Smooth muscle cell (in vitro differentiated cells): ENCODE measurements at regions not wholly inside any gene's neighbourhood (a gene's known extent, or its start where the extent isn't known, plus 50 kb on each side); places are given as distances from the start of the nearest gene placed in this dataset.

Experiments used
- DNase-seq: peaks from one replicate; lab custom pipeline; 2025; ENCODE audit not compliant: unreplicated experiment; lab: John Stamatoyannopoulos, UW
- H2AFZ ChIP-seq: fragments of 200-600 bp; sonication (generic); 2 replicates; pipeline ENCODE4 v1.6.0; 2016; ENCODE audit warnings: antibody characterized with exemption, low read depth, mild to moderate bottlenecking
- H3F3A ChIP-seq: fragments of 200-600 bp; sonication (generic); 2 replicates; pipeline ENCODE4 v1.6.0; 2017; ENCODE audit warnings: antibody characterized with exemption, low read depth
- H3K27ac ChIP-seq: fragments of 200-600 bp; sonication (generic); 2 replicates; pipeline ENCODE4 v1.5.1; 2016; ENCODE audit warnings: low read depth, mild to moderate bottlenecking
- H3K27me3 ChIP-seq: fragments of 200-600 bp; sonication (generic); 2 replicates; pipeline ENCODE4 v1.6.1; 2016; ENCODE audit warnings: low read depth, mild to moderate bottlenecking
- H3K36me3 ChIP-seq: fragments of 200-600 bp; sonication (generic); 2 replicates; pipeline ENCODE4 v1.5.1; 2016; ENCODE audit warnings: low read depth
- H3K4me1 ChIP-seq: fragments of 200-600 bp; sonication (generic); 2 replicates; pipeline ENCODE4 v1.5.1; 2016; ENCODE audit warnings: low read depth
- H3K4me2 ChIP-seq: fragments of 200-600 bp; sonication (generic); 2 replicates; pipeline ENCODE4 v1.6.0; 2016; ENCODE audit warnings: mild to moderate bottlenecking
- H3K4me3 ChIP-seq: fragments of 200-600 bp; sonication (generic); 2 replicates; pipeline ENCODE4 v1.5.1; 2016; ENCODE audit warnings: mild to moderate bottlenecking
- H3K79me2 ChIP-seq: fragments of 200-600 bp; sonication (generic); 2 replicates; pipeline ENCODE4 v1.6.0; 2016; ENCODE audit warnings: low read depth, mild to moderate bottlenecking
- H3K9ac ChIP-seq: fragments of 200-600 bp; sonication (generic); 2 replicates; pipeline ENCODE4 v1.6.0; 2016; ENCODE audit warnings: low read depth
- H3K9me3 ChIP-seq: fragments of 200-600 bp; sonication (generic); replicated peaks from 2 replicates; pipeline ENCODE4 v1.5.1; 2016; ENCODE audit warnings: low read depth
- H4K20me1 ChIP-seq: fragments of 200-600 bp; sonication (generic); 2 replicates; pipeline ENCODE4 v1.6.0; 2016; ENCODE audit warnings: low read depth
- WGBS: methylation state at CpG from one replicate; pipeline ENCODE4 v1.1.7; 2016; ENCODE audit warnings: low lambda C conversion rate; 5-methylcytosine and 5-hydroxymethylcytosine counted together
- TF ChIP-seq, protein P1 (sequence below): fragments of 200-600 bp; sonication (generic); IDR thresholded peaks from 2 replicates; pipeline ENCODE4 v1.5.1; 2017; ENCODE audit warnings: borderline replicate concordance, mild to moderate bottlenecking, antibody characterized with exemption; ENCODE audit not compliant: insufficient read depth, poor library complexity, severe bottlenecking

DNA sequence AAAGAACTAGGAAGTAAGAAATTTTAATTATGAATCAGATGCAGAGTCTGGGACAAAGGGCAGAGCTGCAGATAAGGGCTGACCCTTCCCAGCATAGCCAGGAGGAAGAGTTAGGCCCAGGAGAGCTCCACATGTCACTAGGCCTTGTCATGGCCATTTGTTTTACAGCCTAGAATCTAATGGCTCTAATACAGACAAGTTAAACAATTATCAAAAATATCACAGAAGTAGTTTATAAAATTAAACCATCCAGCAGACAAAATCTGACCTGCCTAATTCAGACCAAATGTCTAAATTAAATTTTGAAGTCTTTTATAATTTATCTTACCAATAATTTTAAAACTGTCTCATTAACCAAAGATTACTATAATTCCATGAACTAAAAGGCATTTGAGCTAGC is 1369.5 kb downstream of the CDH11 start:
- TF ChIP-seq, protein P1, sequence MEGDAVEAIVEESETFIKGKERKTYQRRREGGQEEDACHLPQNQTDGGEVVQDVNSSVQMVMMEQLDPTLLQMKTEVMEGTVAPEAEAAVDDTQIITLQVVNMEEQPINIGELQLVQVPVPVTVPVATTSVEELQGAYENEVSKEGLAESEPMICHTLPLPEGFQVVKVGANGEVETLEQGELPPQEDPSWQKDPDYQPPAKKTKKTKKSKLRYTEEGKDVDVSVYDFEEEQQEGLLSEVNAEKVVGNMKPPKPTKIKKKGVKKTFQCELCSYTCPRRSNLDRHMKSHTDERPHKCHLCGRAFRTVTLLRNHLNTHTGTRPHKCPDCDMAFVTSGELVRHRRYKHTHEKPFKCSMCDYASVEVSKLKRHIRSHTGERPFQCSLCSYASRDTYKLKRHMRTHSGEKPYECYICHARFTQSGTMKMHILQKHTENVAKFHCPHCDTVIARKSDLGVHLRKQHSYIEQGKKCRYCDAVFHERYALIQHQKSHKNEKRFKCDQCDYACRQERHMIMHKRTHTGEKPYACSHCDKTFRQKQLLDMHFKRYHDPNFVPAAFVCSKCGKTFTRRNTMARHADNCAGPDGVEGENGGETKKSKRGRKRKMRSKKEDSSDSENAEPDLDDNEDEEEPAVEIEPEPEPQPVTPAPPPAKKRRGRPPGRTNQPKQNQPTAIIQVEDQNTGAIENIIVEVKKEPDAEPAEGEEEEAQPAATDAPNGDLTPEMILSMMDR, result no peak
- H3K4me1 ChIP-seq, result no peaks in the 10 kb centered on the region
- H3F3A ChIP-seq, result no peaks in the 10 kb centered on the region
- no peak overlapping the region for H3K4me3 ChIP-seq
- H3K27me3 ChIP-seq, result no peaks in the 10 kb centered on the region
- H3K27ac ChIP-seq, result no peak overlapping the region
- H3K79me2 ChIP-seq, result no peaks in the 10 kb centered on the region
- no peaks in the 10 kb centered on the region for H3K9me3 ChIP-seq
- no peak overlapping the region for H3K4me2 ChIP-seq
- H3K36me3 ChIP-seq, result no peaks in the 10 kb centered on the region
- H3K9ac ChIP-seq, result no peak overlapping the region
- no peak overlapping the region for H2AFZ ChIP-seq
- H4K20me1 ChIP-seq, result no peaks in the 10 kb centered on the region
- no peak for DNase-seq

DNA sequence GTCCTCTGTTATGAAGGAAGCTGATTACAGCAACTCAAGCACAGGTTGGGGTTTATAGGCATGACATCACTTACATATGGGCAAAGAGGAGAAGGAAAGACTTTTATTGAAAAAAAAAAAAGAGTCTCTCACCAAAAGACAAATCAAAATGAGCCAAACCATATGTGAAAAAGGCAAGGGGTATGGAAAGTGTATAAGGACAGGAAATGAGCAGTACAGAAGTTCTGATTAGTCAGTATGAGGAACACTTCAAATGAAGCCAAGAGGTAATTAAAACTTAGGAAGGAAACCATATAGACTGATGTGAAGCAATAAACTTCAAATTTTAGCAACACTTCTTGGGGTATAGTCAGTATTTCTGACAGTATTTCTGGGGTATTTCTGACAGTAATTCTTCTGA is 1372.6 kb downstream of the CDH11 start:
- no peak for DNase-seq
- no peaks in the 10 kb centered on the region for H4K20me1 ChIP-seq
- H3K27me3 ChIP-seq, result no peaks in the 10 kb centered on the region
- H3K4me3 ChIP-seq, result no peak overlapping the region
- no peaks in the 10 kb centered on the region for H3F3A ChIP-seq
- H3K4me2 ChIP-seq, result no peak overlapping the region
- H3K9ac ChIP-seq, result no peak overlapping the region
- no peaks in the 10 kb centered on the region for H3K9me3 ChIP-seq
- TF ChIP-seq, protein P1, result no peak
- H2AFZ ChIP-seq, result no peak overlapping the region
- H3K4me1 ChIP-seq, result no peaks in the 10 kb centered on the region
- no peak overlapping the region for H3K27ac ChIP-seq
- no peaks in the 10 kb centered on the region for H3K79me2 ChIP-seq
- H3K36me3 ChIP-seq, result no peaks in the 10 kb centered on the region

DNA sequence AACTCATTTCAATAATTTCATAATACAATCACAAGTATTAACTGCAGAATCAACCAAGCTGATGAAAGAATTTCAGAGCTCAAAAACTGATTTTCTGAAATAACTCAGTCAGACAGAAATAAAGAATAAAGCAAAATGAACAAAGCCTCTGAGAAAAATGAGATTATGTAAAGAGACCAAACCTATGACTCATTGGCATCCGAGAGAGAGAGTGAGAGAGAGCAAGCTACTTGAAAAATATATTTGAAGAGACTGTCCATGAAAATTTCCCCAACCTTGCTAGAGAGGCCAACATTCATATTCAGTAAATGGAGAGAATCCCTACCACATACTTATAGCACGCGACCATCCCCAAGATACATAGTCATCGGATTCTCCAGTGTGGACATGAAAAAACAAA is 1376.4 kb downstream of the CDH11 start:
- Histone ChIP-seq H3K4me2 (peak overlapping the region; percentile 13), H2AFZ (peak overlapping the region; percentile 16), H3K27me3 (no peaks in the 10 kb centered on the region), H3K27ac (peak overlapping the region; percentile 48), H3K36me3 (no peaks in the 10 kb centered on the region), H3F3A (no peaks in the 10 kb centered on the region), H4K20me1 (no peaks in the 10 kb centered on the region), H3K9me3 (no peaks in the 10 kb centered on the region), H3K4me3 (no peak overlapping the region), H3K79me2 (no peaks in the 10 kb centered on the region), H3K9ac (no peak overlapping the region), H3K4me1 (no peaks in the 10 kb centered on the region)
- WGBS, result 68% methylated on average over 4 of the region's 4 CpGs
- TF ChIP-seq, protein P1, result no peak
- DNase-seq, result no peak

DNA sequence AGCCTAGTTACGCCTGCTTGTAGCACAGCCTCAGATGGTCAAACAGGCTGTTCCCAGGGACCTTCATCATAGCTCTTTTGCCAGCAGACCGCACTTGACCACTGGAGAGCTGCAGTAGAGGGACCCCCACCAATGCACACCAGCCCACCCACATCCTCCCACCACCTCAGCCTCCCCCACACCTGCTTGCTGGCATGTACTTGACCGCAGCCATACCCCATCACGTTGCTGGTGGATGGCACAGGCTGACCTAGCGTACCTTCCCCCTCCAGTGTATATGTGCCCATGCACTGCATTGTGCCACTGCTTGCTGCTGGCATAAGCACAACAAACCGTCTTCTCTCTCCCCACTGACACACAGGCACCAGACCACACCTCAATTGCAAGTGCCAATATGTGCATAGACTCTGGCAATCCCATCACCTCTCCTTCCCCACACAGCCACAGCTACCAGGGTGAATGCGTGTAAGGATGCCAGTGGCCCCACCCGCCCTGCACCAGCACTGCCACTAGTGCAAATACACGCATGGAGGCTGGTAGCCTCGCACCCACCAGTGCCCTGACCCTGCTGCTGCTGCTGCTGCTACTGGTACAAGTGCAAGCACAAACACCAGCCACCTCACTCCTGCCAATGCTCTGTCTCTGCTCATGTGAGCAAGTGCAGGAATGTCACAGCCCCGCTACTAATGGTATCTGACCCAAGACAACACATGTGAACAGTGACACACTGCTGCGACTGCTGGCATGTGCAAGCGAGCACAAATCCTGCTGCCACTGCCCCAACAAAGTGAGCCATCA is 1377.6 kb downstream of the CDH11 start:
- TF ChIP-seq, protein P1, result no peak
- WGBS, result 91% methylated on average over 13 of the region's 13 CpGs
- no peaks in the 10 kb centered on the region for H3K9me3 ChIP-seq
- H3K27me3 ChIP-seq, result no peaks in the 10 kb centered on the region
- H3K27ac ChIP-seq, result no peak overlapping the region
- H3K36me3 ChIP-seq, result no peaks in the 10 kb centered on the region
- no peaks in the 10 kb centered on the region for H4K20me1 ChIP-seq
- H3K4me2 ChIP-seq, result no peak overlapping the region
- H3F3A ChIP-seq, result no peaks in the 10 kb centered on the region
- no peak overlapping the region for H3K9ac ChIP-seq
- no peak overlapping the region for H2AFZ ChIP-seq
- no peaks in the 10 kb centered on the region for H3K4me1 ChIP-seq
- H3K4me3 ChIP-seq, result no peak overlapping the region
- no peak for DNase-seq
- H3K79me2 ChIP-seq, result no peaks in the 10 kb centered on the region
